KMS-11 (cell line): ENCODE measurements at regions not wholly inside any gene's neighbourhood (a gene's known extent, or its start where the extent isn't known, plus 50 kb on each side); places are given as distances from the start of the nearest gene placed in this dataset.
"Not testable (repeated sequence)": the region's sequence is repeated elsewhere in the genome, so short reads cannot be mapped to it uniquely, and the experiment has no call there.

Source experiments
- H2AFZ ChIP-seq: fragments of 200-600 bp; sonication (generic); 2 replicates; pipeline ENCODE4 v1.6.1; 2016; ENCODE audit warnings: antibody characterized with exemption, mixed run types, low read depth
- H3K27ac ChIP-seq: fragments of 200-600 bp; sonication (generic); 2 replicates; pipeline ENCODE4 v1.6.1; 2016; ENCODE audit warnings: mild to moderate bottlenecking, mixed run types
- H3K27me3 ChIP-seq: fragments of 200-600 bp; sonication (generic); 2 replicates; pipeline ENCODE4 v1.6.1; 2017; ENCODE audit warnings: mild to moderate bottlenecking, low read depth, mixed run types, moderate library complexity; ENCODE audit not compliant: insufficient read depth
- H3K36me3 ChIP-seq: fragments of 200-600 bp; sonication (generic); 2 replicates; pipeline ENCODE4 v1.6.1; 2017; ENCODE audit warnings: mild to moderate bottlenecking, mixed run types; ENCODE audit not compliant: insufficient read depth
- H3K4me1 ChIP-seq: fragments of 200-600 bp; sonication (generic); 2 replicates; pipeline ENCODE4 v1.6.1; 2016; ENCODE audit warnings: mild to moderate bottlenecking, low read depth, mixed run types; ENCODE audit not compliant: poor library complexity, severe bottlenecking
- H3K4me2 ChIP-seq: fragments of 200-600 bp; sonication (generic); 2 replicates; pipeline ENCODE4 v1.7.0; 2016; ENCODE audit warnings: mild to moderate bottlenecking, mixed run types
- H3K4me3 ChIP-seq: fragments of 200-600 bp; sonication (generic); IDR thresholded peaks from 2 replicates; pipeline ENCODE4 v1.6.1; 2017; ENCODE audit warnings: low read depth, low read length, mixed read lengths; ENCODE audit not compliant: insufficient read depth
- H3K79me2 ChIP-seq: fragments of 200-600 bp; sonication (generic); 2 replicates; pipeline ENCODE4 v1.6.1; 2016; ENCODE audit warnings: low read depth, mixed run types; ENCODE audit not compliant: insufficient read depth
- H3K9ac ChIP-seq: fragments of 200-600 bp; sonication (generic); 2 replicates; pipeline ENCODE4 v1.6.1; 2016; ENCODE audit warnings: mild to moderate bottlenecking, mixed run types
- H4K20me1 ChIP-seq: fragments of 200-600 bp; sonication (generic); 2 replicates; pipeline ENCODE4 v1.6.1; 2016; ENCODE audit warnings: mild to moderate bottlenecking, mixed run types; ENCODE audit not compliant: insufficient read depth
- TF ChIP-seq, protein P1 (sequence below): fragments of 200-600 bp; sonication (generic); conservative IDR thresholded peaks from 2 replicates; pipeline ENCODE4 v1.6.1; 2017; ENCODE audit warnings: low read depth, mild to moderate bottlenecking, antibody characterized with exemption, low read length, moderate library complexity, mixed read lengths

DNA sequence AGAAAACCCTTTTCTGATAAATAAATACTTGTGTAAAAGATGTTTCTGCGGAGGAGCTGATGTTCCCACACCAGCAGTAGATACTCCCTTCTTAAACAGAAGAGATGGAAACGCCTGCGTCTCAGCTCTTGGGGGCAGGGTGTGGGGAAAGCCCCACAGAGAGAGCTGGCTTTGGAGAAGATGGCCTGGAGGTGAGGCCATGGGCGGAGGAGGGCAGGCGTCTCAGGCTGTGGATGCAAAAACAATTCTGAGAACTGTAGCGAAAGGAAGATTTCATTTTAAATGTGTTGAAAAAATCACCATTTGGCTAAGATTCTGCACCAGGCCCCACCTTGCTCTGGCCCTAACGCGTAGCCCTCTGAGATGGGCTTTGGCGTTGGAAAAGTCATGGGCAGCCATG lies 201.0 kb downstream of the LAT start:
- not testable (repeated sequence) for H3K4me3 ChIP-seq, H3K36me3 ChIP-seq, H3K9ac ChIP-seq, H2AFZ ChIP-seq, H3K79me2 ChIP-seq, H3K4me1 ChIP-seq, H4K20me1 ChIP-seq, H3K4me2 ChIP-seq, H3K27ac ChIP-seq
- H3K27me3 ChIP-seq: peaks cover 49% of the 10 kb centered on the region; the same call in 1 of the 2 replicates

DNA sequence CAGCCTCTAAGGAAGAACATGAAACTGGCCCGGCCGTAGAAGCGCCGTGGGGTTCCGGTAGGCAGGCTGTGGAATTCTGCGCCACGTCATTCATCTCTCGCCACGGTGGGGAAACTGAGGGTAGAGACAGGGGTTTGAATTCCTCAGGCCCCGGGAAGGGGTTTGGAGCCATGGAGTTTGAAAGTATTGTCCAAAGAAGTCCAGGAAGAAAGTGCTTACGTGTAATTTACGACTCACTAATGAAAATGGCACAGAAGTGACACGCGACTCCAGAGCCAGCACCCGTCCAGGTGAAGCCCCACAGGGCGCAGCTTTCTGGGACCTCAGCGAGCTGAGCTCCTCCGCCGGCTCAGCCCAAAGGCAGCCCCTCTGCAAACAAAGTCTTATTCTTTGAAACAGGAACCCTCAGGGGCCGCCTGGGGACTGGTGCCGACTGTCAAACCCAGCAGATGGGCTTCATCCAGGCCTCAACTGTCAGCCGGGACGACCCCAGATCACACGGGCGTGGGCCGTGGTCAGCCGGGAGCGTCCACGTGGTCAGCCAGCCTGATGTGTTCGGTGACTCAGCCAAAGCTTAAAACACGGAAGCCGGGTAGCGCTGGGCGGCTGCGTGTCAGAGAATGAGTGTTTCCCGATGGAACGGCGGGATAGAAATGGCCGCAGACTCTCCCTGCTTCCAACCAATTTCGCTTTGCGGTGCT lies 200.0 kb downstream of the LAT start:
- not testable (repeated sequence) for H2AFZ ChIP-seq, H3K36me3 ChIP-seq

DNA sequence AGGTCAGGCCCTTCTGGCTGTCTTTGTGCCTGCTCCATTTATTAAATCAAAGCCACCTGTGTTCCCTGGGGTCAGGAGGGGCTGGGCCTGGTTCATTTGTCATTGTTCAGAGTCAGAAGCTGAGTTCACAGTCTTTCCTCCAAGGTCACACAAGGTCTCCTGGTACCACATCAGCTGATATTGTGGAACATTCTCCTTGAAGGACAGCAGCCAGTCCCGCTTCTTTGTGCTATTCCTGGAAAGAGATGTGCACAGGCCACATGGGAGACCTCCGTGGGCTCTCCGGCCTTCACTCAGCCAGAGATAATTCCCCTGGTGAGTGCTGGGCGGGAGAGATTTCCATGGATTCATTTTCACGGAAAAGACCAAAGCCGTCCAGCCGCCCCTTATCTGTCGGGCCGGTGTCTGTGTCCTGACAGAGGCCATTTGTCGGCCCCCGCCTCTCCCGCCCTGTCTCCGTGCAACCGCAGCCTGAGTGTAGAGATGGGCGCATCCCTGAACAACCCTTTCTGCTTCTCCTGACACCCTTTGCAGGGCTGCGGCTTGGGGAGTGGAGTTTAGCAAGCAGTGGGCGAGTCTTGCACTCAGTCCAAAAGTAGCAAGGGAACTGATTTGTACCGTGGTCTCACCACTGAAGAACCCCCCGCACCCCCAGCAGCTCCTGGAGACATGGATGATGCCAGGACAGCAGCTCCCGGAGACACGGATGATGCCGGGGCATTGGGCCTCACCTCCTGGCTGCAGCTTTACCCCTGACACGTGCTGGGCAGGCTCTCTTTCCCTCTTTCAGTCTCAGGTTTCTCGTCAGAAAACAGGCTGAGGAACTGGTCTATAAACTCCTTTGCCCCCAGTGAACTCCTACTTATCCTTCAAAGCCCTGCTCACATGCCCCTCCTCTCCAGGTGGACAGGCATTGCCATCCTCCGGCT lies 198.4 kb downstream of the LAT start:
- not testable (repeated sequence) for H4K20me1 ChIP-seq, H3K4me2 ChIP-seq
- H3K27me3 ChIP-seq: peaks cover 53% of the 10 kb centered on the region; the same call in 1 of the 2 replicates

More for the DNA sequence above, 200.0 kb downstream of the LAT start:
- H3K4me3 ChIP-seq, H3K4me2 ChIP-seq, H3K27ac ChIP-seq, H3K79me2 ChIP-seq, H3K4me1 ChIP-seq, H3K9ac ChIP-seq, H4K20me1 ChIP-seq: not testable (repeated sequence)
- H3K27me3 ChIP-seq: peaks cover 55% of the 10 kb centered on the region; the same call in 1 of the 2 replicates

DNA sequence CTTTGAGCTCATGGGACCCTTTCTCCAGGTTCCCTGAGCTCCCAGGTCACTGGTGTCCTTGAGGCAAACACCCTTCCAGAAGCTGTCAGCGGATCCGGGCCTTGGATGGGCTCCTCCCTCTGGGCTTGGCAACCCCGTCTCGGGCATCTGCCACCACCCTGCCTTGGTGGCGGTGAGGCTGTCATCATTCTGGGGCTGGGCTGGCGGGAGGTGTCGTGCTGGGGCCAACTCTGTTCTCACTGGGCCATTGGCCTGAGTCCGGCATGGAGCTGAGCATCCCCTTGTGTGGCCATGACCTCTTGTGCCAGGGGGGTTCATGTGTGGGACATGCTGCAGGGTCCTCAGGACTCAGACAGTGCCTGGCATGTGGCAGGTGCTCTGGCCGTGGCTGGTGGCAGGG lies 197.6 kb downstream of the LAT start:
- Histone ChIP-seq H3K4me3 (no peak overlapping the region), H3K9ac (no peak overlapping the region), H3K4me1 (no peaks in the 10 kb centered on the region), H3K27me3 (peaks cover 60% of the 10 kb centered on the region; the same call in 1 of the 2 replicates), H3K27ac (no peak overlapping the region), H4K20me1 (no peaks in the 10 kb centered on the region), H3K36me3 (no peaks in the 10 kb centered on the region), H3K79me2 (no peaks in the 10 kb centered on the region), H2AFZ (no peak overlapping the region), H3K4me2 (no peak overlapping the region)
- TF ChIP-seq, protein P1, sequence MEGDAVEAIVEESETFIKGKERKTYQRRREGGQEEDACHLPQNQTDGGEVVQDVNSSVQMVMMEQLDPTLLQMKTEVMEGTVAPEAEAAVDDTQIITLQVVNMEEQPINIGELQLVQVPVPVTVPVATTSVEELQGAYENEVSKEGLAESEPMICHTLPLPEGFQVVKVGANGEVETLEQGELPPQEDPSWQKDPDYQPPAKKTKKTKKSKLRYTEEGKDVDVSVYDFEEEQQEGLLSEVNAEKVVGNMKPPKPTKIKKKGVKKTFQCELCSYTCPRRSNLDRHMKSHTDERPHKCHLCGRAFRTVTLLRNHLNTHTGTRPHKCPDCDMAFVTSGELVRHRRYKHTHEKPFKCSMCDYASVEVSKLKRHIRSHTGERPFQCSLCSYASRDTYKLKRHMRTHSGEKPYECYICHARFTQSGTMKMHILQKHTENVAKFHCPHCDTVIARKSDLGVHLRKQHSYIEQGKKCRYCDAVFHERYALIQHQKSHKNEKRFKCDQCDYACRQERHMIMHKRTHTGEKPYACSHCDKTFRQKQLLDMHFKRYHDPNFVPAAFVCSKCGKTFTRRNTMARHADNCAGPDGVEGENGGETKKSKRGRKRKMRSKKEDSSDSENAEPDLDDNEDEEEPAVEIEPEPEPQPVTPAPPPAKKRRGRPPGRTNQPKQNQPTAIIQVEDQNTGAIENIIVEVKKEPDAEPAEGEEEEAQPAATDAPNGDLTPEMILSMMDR: no peak

More for the DNA sequence above, 198.4 kb downstream of the LAT start:
- not testable (repeated sequence) for H3K79me2 ChIP-seq, H3K36me3 ChIP-seq, H2AFZ ChIP-seq, H3K4me3 ChIP-seq, H3K27ac ChIP-seq, H3K9ac ChIP-seq, H3K4me1 ChIP-seq

DNA sequence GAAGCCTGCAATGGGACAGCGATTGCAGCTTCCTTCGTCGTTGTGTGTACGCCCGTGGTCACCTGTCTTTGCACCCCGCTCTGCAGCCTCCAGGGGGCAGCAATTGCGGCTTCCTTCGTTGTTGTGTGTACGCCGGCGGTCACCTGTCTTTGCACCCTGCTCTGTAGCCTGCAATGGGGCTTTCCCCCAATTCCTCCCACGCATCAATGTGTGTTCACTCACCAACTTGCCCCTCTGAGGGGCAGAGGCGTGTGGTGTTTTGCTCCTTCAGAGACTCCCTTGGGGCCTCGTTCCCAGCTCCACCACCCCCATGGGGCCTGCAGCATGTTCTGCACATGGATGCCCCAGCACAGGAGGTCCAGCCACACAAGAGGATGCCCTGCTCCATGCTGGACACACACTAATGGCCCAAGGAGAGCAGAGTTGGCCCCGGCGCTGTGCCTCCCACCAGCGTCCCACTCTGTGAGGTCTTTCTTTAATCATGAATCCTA lies 197.1 kb downstream of the LAT start:
- H3K27ac ChIP-seq: not testable (repeated sequence)
- peaks cover 63% of the 10 kb centered on the region; the same call in 1 of the 2 replicates for H3K27me3 ChIP-seq

DNA sequence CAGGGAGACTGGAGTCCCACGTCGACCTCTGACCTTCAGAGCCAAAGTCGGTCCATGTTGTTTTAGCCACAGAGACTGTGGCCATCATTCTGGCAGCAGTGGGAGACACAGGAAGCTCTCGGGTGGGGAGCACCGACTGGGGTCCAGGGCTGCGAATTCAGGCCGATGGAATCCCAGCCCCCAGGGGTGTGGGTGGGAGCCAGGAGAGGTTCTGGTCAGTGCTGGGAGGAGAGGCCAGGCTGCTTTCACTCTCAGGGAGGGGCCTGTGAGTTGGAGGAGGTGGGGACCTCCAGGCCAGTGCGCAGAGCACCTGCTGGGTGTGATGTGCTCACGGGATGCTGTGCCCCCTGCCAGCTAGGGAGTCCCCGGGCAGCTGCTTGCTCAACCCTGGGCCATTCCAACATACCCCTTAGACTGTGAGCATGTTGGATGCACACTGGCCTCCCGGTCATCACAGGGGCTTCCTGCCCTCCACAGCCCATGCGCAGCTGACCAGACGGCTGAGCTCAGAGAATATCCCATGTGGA lies 196.5 kb downstream of the LAT start:
- H3K27ac ChIP-seq, H3K4me2 ChIP-seq, H3K4me3 ChIP-seq, H3K36me3 ChIP-seq, H2AFZ ChIP-seq, H3K79me2 ChIP-seq, H4K20me1 ChIP-seq, H3K4me1 ChIP-seq, H3K9ac ChIP-seq: not testable (repeated sequence)
- peaks cover 63% of the 10 kb centered on the region; the same call in 1 of the 2 replicates for H3K27me3 ChIP-seq

More for the DNA sequence above, 197.1 kb downstream of the LAT start:
- not testable (repeated sequence) for H4K20me1 ChIP-seq, H3K9ac ChIP-seq, H3K4me2 ChIP-seq, H3K4me3 ChIP-seq, H2AFZ ChIP-seq, H3K4me1 ChIP-seq, H3K36me3 ChIP-seq, H3K79me2 ChIP-seq

DNA sequence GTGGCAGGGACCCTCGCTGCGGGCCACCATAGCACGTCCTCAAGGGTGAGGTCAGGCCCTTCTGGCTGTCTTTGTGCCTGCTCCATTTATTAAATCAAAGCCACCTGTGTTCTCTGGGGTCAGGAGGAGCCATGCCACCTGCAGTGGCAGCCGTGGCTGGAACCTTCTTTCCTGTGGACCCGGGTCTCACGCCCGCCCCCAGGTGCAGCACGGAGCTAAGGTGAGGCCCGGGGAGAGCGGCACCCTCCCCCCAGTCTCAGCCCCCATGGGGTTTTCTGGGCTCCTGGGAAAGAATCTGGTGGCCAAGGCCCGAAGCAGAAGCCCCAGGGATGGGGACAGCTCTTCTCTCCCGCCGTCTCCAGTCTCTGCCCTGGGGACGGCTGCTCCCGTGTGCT lies 195.4 kb downstream of the LAT start:
- H4K20me1 ChIP-seq, H3K4me2 ChIP-seq, H3K4me1 ChIP-seq, H3K9ac ChIP-seq, H2AFZ ChIP-seq, H3K36me3 ChIP-seq, H3K79me2 ChIP-seq, H3K4me3 ChIP-seq, H3K27ac ChIP-seq: not testable (repeated sequence)
- peaks cover 63% of the 10 kb centered on the region; the same call in 1 of the 2 replicates for H3K27me3 ChIP-seq

DNA sequence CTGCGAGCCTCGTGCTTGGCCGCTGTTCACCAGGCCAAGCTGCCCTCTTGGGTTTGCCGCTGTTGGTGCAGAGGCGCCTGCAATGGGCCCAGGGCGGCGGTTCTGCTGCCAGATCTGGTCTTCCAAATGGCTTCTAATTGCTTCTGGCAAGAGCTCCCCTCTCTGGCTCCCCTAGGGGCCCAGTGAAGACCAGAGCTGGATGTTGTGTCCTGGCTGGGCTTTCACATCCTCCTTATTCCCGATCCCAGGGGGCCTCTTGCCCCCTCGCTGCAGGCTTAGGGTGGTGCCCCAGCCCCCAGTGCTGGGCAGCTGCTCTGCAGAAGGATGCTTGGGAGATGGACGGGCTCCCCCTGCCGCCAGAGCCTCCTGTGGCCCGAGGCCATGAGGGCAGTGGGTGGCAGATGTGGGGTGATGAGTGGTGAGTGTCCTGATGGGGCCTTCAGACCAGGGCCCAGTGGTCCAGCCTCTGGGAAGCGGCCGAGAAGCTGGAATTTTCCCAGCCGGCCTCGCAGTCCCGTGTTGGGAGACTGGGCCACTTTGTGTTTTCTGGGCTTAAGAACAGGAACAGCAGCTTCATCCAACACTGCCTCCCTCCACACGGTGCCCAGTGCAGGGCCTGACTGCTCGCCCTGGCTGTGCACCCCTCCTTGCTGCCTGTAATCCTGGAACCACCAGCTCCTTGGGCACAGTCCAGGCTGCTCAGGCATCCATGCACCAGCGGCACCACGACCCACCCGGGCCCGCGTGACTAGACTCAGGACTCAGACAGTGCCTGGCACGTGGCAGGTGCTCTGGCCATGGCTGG lies 194.8 kb downstream of the LAT start:
- not testable (repeated sequence) for H4K20me1 ChIP-seq, H3K4me2 ChIP-seq, H3K4me1 ChIP-seq, H3K27ac ChIP-seq, H3K4me3 ChIP-seq, H2AFZ ChIP-seq, H3K79me2 ChIP-seq, H3K36me3 ChIP-seq, H3K9ac ChIP-seq
- peaks cover 64% of the 10 kb centered on the region; the same call in 1 of the 2 replicates for H3K27me3 ChIP-seq
